Colonic mucosa (tissue), 4 donors: ENCODE measurements at regions not wholly inside any gene's neighbourhood (a gene's known extent, or its start where the extent isn't known, plus 50 kb on each side); places are given as distances from the start of the nearest gene placed in this dataset.

Source experiments
- DNase-seq: peaks from one replicate; pipeline ENCODE4 v3.0.0-alpha.2; 2020
- H3K27ac ChIP-seq: fragments of 200-600 bp; one replicate; pipeline ENCODE4 v1.8.0; 2021
- H3K27me3 ChIP-seq: fragments of 200-600 bp; one replicate; pipeline ENCODE4 v1.8.0; 2021
- H3K36me3 ChIP-seq: fragments of 200-600 bp; one replicate; pipeline ENCODE4 v1.8.0; 2021
- H3K4me1 ChIP-seq: fragments of 200-600 bp; one replicate; pipeline ENCODE4 v1.8.0; 2021; ENCODE audit warnings: mild to moderate bottlenecking
- H3K4me3 ChIP-seq: fragments of 200-600 bp; one replicate; pipeline ENCODE4 v1.8.0; 2021
- H3K9ac ChIP-seq, 2 donors: one replicate each; pipeline ENCODE4 v1.7.0; 2013; ENCODE audit warnings: control low read depth in 2 of 2, low read depth in 2 of 2, low read length in 2 of 2
- H3K9me3 ChIP-seq: fragments of 200-600 bp; one replicate; pipeline ENCODE4 v1.8.0; 2021
- CTCF ChIP-seq: fragments of 200-600 bp; IDR thresholded peaks from one replicate; pipeline ENCODE4 v1.8.0; 2022; ENCODE audit warnings: antibody characterized with exemption, mild to moderate bottlenecking
- intact Hi-C: fragments of 100-400 bp; cut with DNase I; formaldehyde crosslinking; loops from one replicate; pipeline ENCODE4 v1.14.1; 2022
- donor health status: healthy.
- donor health status: DM: no; HTN: no; CAD: no.
- donor health status: DM: no; HTN: no; CAD: no.

- H3K9ac ChIP-seq: no peak overlapping the region
- no peaks in the 10 kb centered on the region for H3K4me1 ChIP-seq
- no peak for TF ChIP-seq CTCF
These were observed 226.3 kb downstream of the CBLN1 start for GRCh38 chr16:49055291-49055690.

GRCh38 chr16:49054606-49055005 lies 227.0 kb downstream of the CBLN1 start:
- no peak for TF ChIP-seq CTCF
- Histone ChIP-seq H3K27ac (no peak overlapping the region), H3K4me3 (no peak overlapping the region), H3K9ac (no peak overlapping the region), H3K27me3 (no peaks in the 10 kb centered on the region), H3K4me1 (no peaks in the 10 kb centered on the region), H3K36me3 (no peaks in the 10 kb centered on the region), H3K9me3 (no peaks in the 10 kb centered on the region)
- intact Hi-C loops: loop anchor here (10.0 kb wide), 2 partner anchors 130 to 290 kb away; no protein-coding TSS in a partner anchor
- DNase-seq: no peak

More at GRCh38 chr16:49055291-49055690, 226.3 kb downstream of the CBLN1 start:
- Histone ChIP-seq H3K27ac (no peak overlapping the region), H3K9me3 (no peaks in the 10 kb centered on the region), H3K4me3 (no peak overlapping the region), H3K27me3 (no peaks in the 10 kb centered on the region), H3K36me3 (no peaks in the 10 kb centered on the region)
- intact Hi-C loops: loop anchor here (10.0 kb wide), 2 partner anchors 130 to 290 kb away; no protein-coding TSS in a partner anchor
- no peak for DNase-seq

GRCh38 chr16:49052846-49053245 lies 228.8 kb downstream of the CBLN1 start:
- no peaks in the 10 kb centered on the region for H3K4me1 ChIP-seq
- no peak overlapping the region for H3K27ac ChIP-seq
- intact Hi-C loops: loop anchor here (10.0 kb wide), 2 partner anchors 132 to 292 kb away; no protein-coding TSS in a partner anchor
- no peak for TF ChIP-seq CTCF
- H3K9me3 ChIP-seq: no peaks in the 10 kb centered on the region
- DNase-seq: no peak
- H3K4me3 ChIP-seq: no peak overlapping the region
- no peaks in the 10 kb centered on the region for H3K36me3 ChIP-seq
- H3K27me3 ChIP-seq: no peaks in the 10 kb centered on the region
- no peak overlapping the region for H3K9ac ChIP-seq

- Histone ChIP-seq H3K9me3 (no peaks in the 10 kb centered on the region), H3K27ac (no peak overlapping the region), H3K9ac (no peak overlapping the region), H3K36me3 (no peaks in the 10 kb centered on the region), H3K4me3 (no peak overlapping the region), H3K27me3 (no peaks in the 10 kb centered on the region), H3K4me1 (no peaks in the 10 kb centered on the region)
- no peak for DNase-seq
- intact Hi-C loops: loop anchor here (10.0 kb wide), 2 partner anchors 133 to 293 kb away; no protein-coding TSS in a partner anchor
- no peak for TF ChIP-seq CTCF
These were observed 230.1 kb downstream of the CBLN1 start for GRCh38 chr16:49051576-49051975.

- no peaks in the 10 kb centered on the region for H3K4me1 ChIP-seq
- H3K9me3 ChIP-seq: no peaks in the 10 kb centered on the region
- no peak overlapping the region for H3K27ac ChIP-seq
- DNase-seq: no peak
- intact Hi-C loops: loop anchor here (10.0 kb wide), 2 partner anchors 134 to 294 kb away; no protein-coding TSS in a partner anchor
- no peak overlapping the region for H3K4me3 ChIP-seq
- TF ChIP-seq CTCF: no peak
- no peaks in the 10 kb centered on the region for H3K36me3 ChIP-seq
- no peaks in the 10 kb centered on the region for H3K27me3 ChIP-seq
- H3K9ac ChIP-seq: no peak overlapping the region
These were observed 231.0 kb downstream of the CBLN1 start for GRCh38 chr16:49050607-49051006.
